Heart right ventricle (tissue), 16 donors: ENCODE measurements at regions not wholly inside any gene's neighbourhood (a gene's known extent, or its start where the extent isn't known, plus 50 kb on each side); places are given as distances from the start of the nearest gene placed in this dataset.

Experiments used
- ATAC-seq, 8 donors: fragments of 200-7000 bp; cut with Tn5 transposase; one replicate each; pipeline ENCODE4 v1.9.1; 2020; ENCODE audit warnings: mild to moderate bottlenecking in 8 of 8, moderate library complexity in 8 of 8, moderate number of reproducible peaks in 1 of 8
- DNase-seq, 2 donors: peaks; one replicate each; pipeline ENCODE4 v3.0.0-alpha.2; 2020
- H3K27ac ChIP-seq, 10 donors: fragments of 200-600 bp; sonication (generic) in 2 of 10; one replicate each; pipeline versions ENCODE4 v1.5.0 to v1.8.0; 2020 to 2022; ENCODE audit warnings: mild to moderate bottlenecking in 3 of 10
- H3K27me3 ChIP-seq, 7 donors: fragments of 200-600 bp; one replicate each; pipeline ENCODE4 v1.8.0; 2021 to 2022; ENCODE audit warnings: mild to moderate bottlenecking in 2 of 7
- H3K36me3 ChIP-seq, 9 donors: fragments of 200-600 bp; sonication (generic) in 1 of 9; one replicate each; pipeline versions ENCODE4 v1.5.0 to v1.8.0; 2020 to 2022; ENCODE audit warnings: mild to moderate bottlenecking in 2 of 9
- H3K4me1 ChIP-seq, 9 donors: fragments of 200-600 bp; sonication (generic) in 1 of 9; one replicate each; pipeline versions ENCODE4 v1.5.0 to v1.8.0; 2020 to 2022; ENCODE audit warnings: mild to moderate bottlenecking in 4 of 9
- H3K4me3 ChIP-seq, 10 donors: fragments of 200-600 bp; sonication (generic) in 2 of 10; one replicate each; pipeline versions ENCODE4 v1.5.0 to v1.8.0; 2020 to 2022; ENCODE audit warnings: mild to moderate bottlenecking in 7 of 10, moderate library complexity in 2 of 10
- H3K9me3 ChIP-seq, 11 donors: fragments of 200-600 bp in 10 of 11; sonication (generic) in 2 of 11; one replicate each; pipeline versions ENCODE4 v1.5.0 to v1.8.0; 2013 to 2022; ENCODE audit warnings: mild to moderate bottlenecking in 2 of 11, control low read depth in 1 of 11, moderate library complexity in 1 of 11
- WGBS, 2 donors: extraction: QIAGEN DNeasy Blood & Tissue Kit; methylation state at CpG; one replicate each; pipeline ENCODE4 v1.1.7; 2013; ENCODE audit warnings: inconsistent platforms in 1 of 2; 5-methylcytosine and 5-hydroxymethylcytosine counted together
- intact Hi-C, 10 donors: fragments of 100-400 bp; cut with DNase I; formaldehyde crosslinking; loops; one replicate each; pipeline versions ENCODE4 v1.11.1 to v1.14.2; 2022
- TF ChIP-seq, protein P1 (sequence below), 9 donors: fragments of 200-600 bp; sonication (generic) in 2 of 9; IDR thresholded peaks; one replicate each; pipeline versions ENCODE4 v1.5.0 to v1.8.0; 2021 to 2022; ENCODE audit warnings: antibody characterized with exemption in 9 of 9, mild to moderate bottlenecking in 5 of 9, moderate library complexity in 1 of 9
- donor health status: Arrhythmogenic right ventricular cardiomyopathy.
- donor health status: ischemic (EF 13 %, LVEDD 7.1; RV severe dilation, severe dysfunction).
- donor health status: healthy with polysubstance abuse.
- donor health status: DM: no; HTN: yes; CAD: no.
- donor health status: DM: no; HTN: no; CAD: no.
- donor health status: ischemic (EF 25% LVEDD 6.9; RV normal size, moderate dysfunction).
- donor health status: ischemic (EF 25% LVEDD 5.7; RV mildly dilated, moderate dysfunction).
- donor health status: healthy.
- donor health status: DM: yes; HTN: yes; CAD: no.
- donor health status: Ischemic cardiomyopathy.
- donor health status: ischemic (EF 35%, LVEDD 5.7; RV mildly dilated, moderate dysfunction).
- donor health status: nonischemic (EF 11% LVEDD 7.7; RV severe dilation, severe dysfunction).
- donor health status: DM: yes; HTN: yes; CAD: no.
- donor health status: PGD.
- donor health status: ischemic (EF 29% LVEDD 5.4; RV normal size, mild dysfunction).
- donor health status: nonischemic (EF 23%, LVEDD 6.1; RV moderate dilation, normal function).

GRCh38 chr21:31781737-31782136 is 49.8 kb upstream of the SCAF4 start:
- TF ChIP-seq, protein P1, sequence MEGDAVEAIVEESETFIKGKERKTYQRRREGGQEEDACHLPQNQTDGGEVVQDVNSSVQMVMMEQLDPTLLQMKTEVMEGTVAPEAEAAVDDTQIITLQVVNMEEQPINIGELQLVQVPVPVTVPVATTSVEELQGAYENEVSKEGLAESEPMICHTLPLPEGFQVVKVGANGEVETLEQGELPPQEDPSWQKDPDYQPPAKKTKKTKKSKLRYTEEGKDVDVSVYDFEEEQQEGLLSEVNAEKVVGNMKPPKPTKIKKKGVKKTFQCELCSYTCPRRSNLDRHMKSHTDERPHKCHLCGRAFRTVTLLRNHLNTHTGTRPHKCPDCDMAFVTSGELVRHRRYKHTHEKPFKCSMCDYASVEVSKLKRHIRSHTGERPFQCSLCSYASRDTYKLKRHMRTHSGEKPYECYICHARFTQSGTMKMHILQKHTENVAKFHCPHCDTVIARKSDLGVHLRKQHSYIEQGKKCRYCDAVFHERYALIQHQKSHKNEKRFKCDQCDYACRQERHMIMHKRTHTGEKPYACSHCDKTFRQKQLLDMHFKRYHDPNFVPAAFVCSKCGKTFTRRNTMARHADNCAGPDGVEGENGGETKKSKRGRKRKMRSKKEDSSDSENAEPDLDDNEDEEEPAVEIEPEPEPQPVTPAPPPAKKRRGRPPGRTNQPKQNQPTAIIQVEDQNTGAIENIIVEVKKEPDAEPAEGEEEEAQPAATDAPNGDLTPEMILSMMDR (IDR thresholded peaks at IDR 0.05) = no peak
- no peak overlapping the region for H3K4me3 ChIP-seq
- H3K9me3 ChIP-seq = no peaks in the 10 kb centered on the region
- DNase-seq = peak in 1 of 2 donors; percentile 39
- ATAC-seq = peak in 5 of 8 donors; percentile 39 to 65 (median 52)
- H3K27me3 ChIP-seq = no peaks in the 10 kb centered on the region
- H3K36me3 ChIP-seq = no peaks in the 10 kb centered on the region
- WGBS, 2 donors = 7 to 11% methylated on average over 3 of the region's 3 CpGs
- intact Hi-C loops = loop anchor here in 2 of 10 donors (10.0 kb wide), 2 partner anchors 93 to 473 kb away; partner anchors contain the start of gene HUNK (in 1 of the 2)
- peaks cover 0 to 5% (median 0%) of the 10 kb centered on the region in 9 donors for H3K4me1 ChIP-seq
- no peak overlapping the region for H3K27ac ChIP-seq
